ENCODE measurements at regions not wholly inside any gene's neighbourhood (a gene's known extent, or its start where the extent isn't known, plus 50 kb on each side); places are given as distances from the start of the nearest gene placed in this dataset.

DNA sequence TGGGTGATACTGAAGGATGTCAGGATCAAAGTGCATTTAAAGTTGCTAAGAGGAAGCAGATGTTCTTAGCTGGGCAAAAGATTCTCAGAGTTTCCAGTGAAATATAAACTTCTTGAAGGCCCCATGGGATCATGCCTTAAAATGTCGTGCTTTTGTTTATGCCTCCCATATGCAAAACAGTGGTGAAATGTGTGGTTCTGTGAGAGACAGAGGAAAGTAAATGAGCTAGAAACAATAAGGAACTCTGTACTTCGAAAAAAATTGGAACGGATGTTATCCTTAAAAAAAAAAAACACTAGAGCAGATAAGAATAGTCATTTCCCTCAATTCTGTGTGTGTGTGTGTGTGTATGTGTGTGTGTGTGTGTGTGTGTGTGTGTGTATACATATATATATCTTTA, 497.0 kb upstream of the TBL1XR1 start:
- ChIA-PET POLR2A (interaction anchor here (0.6 kb wide), 1 partner anchor 157 kb away, joined by 7 read pairs; no protein-coding TSS in a partner anchor), CTCF (no interaction called here)
- ATAC-seq (no peak), DNase-seq (ENCODE audit: low spot score) (no peak)
- Mint-ChIP-seq H3K4me3 (no peak overlapping the region), H3K27ac (no peak overlapping the region), H3K27me3 (ENCODE audit: low read depth) (no peaks in the 10 kb centered on the region), H3K9me3 (0 out of 2 replicates have a peak, but pooled peaks cover 1% of the 10 kb centered on the region), H3K4me1 (peaks cover 21% of the 10 kb centered on the region), H3K36me3 (no peaks in the 10 kb centered on the region)
- TF ChIP-seq E2F1 (CRISPR knock-in tag; IDR thresholded peaks at IDR 0.05) = no peak
- TF ChIP-seq SP1 (CRISPR knock-in tag; conservative IDR thresholded peaks at IDR 0.05) = no peak
- TF ChIP-seq CREB1 (CRISPR knock-in tag; IDR thresholded peaks at IDR 0.05) = no peak
- no peak for TF ChIP-seq USF2 (CRISPR knock-in tag; IDR thresholded peaks at IDR 0.05)
- no peak for TF ChIP-seq E2F5 (CRISPR knock-in tag; IDR thresholded peaks at IDR 0.05)
- TF ChIP-seq NR2C2 (CRISPR knock-in tag; IDR thresholded peaks at IDR 0.05) = no peak
- TF ChIP-seq PRRX2 (CRISPR knock-in tag; IDR thresholded peaks at IDR 0.05) = no peak
- TF ChIP-seq ZNF263 (CRISPR knock-in tag; IDR thresholded peaks at IDR 0.05; ENCODE audit: low read depth) = no peak
- TF ChIP-seq RORB (CRISPR knock-in tag; IDR thresholded peaks at IDR 0.05) = no peak
- TF ChIP-seq ZNF138 (CRISPR knock-in tag; conservative IDR thresholded peaks at IDR 0.05) = no peak
- TF ChIP-seq EMX1 (CRISPR knock-in tag; IDR thresholded peaks at IDR 0.05) = no peak
- TF ChIP-seq, protein P1, sequence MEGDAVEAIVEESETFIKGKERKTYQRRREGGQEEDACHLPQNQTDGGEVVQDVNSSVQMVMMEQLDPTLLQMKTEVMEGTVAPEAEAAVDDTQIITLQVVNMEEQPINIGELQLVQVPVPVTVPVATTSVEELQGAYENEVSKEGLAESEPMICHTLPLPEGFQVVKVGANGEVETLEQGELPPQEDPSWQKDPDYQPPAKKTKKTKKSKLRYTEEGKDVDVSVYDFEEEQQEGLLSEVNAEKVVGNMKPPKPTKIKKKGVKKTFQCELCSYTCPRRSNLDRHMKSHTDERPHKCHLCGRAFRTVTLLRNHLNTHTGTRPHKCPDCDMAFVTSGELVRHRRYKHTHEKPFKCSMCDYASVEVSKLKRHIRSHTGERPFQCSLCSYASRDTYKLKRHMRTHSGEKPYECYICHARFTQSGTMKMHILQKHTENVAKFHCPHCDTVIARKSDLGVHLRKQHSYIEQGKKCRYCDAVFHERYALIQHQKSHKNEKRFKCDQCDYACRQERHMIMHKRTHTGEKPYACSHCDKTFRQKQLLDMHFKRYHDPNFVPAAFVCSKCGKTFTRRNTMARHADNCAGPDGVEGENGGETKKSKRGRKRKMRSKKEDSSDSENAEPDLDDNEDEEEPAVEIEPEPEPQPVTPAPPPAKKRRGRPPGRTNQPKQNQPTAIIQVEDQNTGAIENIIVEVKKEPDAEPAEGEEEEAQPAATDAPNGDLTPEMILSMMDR (IDR thresholded peaks at IDR 0.05) = no peak

- H3K4me3 Mint-ChIP-seq = no peak overlapping the region
- CTCF ChIA-PET = no interaction called here
- peaks cover 21% of the 10 kb centered on the region for H3K4me1 Mint-ChIP-seq
- H3K9me3 Mint-ChIP-seq = 0 out of 2 replicates have a peak, but pooled peaks cover 3% of the 10 kb centered on the region
- TF ChIP-seq, protein P2, sequence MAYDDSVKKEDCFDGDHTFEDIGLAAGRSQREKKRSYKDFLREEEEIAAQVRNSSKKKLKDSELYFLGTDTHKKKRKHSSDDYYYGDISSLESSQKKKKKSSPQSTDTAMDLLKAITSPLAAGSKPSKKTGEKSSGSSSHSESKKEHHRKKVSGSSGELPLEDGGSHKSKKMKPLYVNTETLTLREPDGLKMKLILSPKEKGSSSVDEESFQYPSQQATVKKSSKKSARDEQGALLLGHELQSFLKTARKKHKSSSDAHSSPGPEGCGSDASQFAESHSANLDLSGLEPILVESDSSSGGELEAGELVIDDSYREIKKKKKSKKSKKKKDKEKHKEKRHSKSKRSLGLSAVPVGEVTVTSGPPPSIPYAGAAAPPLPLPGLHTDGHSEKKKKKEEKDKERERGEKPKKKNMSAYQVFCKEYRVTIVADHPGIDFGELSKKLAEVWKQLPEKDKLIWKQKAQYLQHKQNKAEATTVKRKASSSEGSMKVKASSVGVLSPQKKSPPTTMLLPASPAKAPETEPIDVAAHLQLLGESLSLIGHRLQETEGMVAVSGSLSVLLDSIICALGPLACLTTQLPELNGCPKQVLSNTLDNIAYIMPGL (CRISPR knock-in tag; IDR thresholded peaks at IDR 0.05) = no peak
- TF ChIP-seq ZNF232 (CRISPR knock-in tag; IDR thresholded peaks at IDR 0.05) (no peak), ZNF396 (CRISPR knock-in tag; IDR thresholded peaks at IDR 0.05; ENCODE audit: borderline replicate concordance) (no peak), JAZF1 (CRISPR knock-in tag; IDR thresholded peaks at IDR 0.05) (no peak), ZNF423 (CRISPR knock-in tag; IDR thresholded peaks at IDR 0.05) (no peak), E2F1 (CRISPR knock-in tag; IDR thresholded peaks at IDR 0.05) (no peak), OVOL2 (CRISPR knock-in tag; IDR thresholded peaks at IDR 0.05; ENCODE audit: borderline replicate concordance) (no peak), HMGA2 (CRISPR knock-in tag; IDR thresholded peaks at IDR 0.05) (no peak), TP53 (CRISPR knock-in tag; IDR thresholded peaks at IDR 0.05) (no peak)
- TF ChIP-seq, protein P3, sequence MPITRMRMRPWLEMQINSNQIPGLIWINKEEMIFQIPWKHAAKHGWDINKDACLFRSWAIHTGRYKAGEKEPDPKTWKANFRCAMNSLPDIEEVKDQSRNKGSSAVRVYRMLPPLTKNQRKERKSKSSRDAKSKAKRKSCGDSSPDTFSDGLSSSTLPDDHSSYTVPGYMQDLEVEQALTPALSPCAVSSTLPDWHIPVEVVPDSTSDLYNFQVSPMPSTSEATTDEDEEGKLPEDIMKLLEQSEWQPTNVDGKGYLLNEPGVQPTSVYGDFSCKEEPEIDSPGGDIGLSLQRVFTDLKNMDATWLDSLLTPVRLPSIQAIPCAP (CRISPR knock-in tag; IDR thresholded peaks at IDR 0.05) = no peak
- POLR2A ChIA-PET = no interaction called here
- H3K27me3 Mint-ChIP-seq (ENCODE audit: low read depth) = no peaks in the 10 kb centered on the region
- H3K27ac Mint-ChIP-seq = no peak overlapping the region
- H3K36me3 Mint-ChIP-seq = no peaks in the 10 kb centered on the region
- DNase-seq (ENCODE audit: low spot score) (no peak), ATAC-seq (no peak)
These were observed 497.7 kb upstream of the TBL1XR1 start for GRCh38 chr3:177694951-177695350.
